GM19468 (cell line): ENCODE measurements at regions not wholly inside any gene's neighbourhood (a gene's known extent, or its start where the extent isn't known, plus 50 kb on each side); places are given as distances from the start of the nearest gene placed in this dataset.
"Not testable (repeated sequence)": the region's sequence is repeated elsewhere in the genome, so short reads cannot be mapped to it uniquely, and the experiment has no call there.

Source experiments
- ATAC-seq: cut with Tn5 transposase; IDR thresholded peaks from one replicate; pipeline ENCODE4 v1.9.1; 2021; ENCODE audit warnings: mild to moderate bottlenecking, moderate library complexity, moderate number of reproducible peaks; ENCODE audit not compliant: unreplicated experiment; ENCODE audit errors: extremely low read depth

DNA sequence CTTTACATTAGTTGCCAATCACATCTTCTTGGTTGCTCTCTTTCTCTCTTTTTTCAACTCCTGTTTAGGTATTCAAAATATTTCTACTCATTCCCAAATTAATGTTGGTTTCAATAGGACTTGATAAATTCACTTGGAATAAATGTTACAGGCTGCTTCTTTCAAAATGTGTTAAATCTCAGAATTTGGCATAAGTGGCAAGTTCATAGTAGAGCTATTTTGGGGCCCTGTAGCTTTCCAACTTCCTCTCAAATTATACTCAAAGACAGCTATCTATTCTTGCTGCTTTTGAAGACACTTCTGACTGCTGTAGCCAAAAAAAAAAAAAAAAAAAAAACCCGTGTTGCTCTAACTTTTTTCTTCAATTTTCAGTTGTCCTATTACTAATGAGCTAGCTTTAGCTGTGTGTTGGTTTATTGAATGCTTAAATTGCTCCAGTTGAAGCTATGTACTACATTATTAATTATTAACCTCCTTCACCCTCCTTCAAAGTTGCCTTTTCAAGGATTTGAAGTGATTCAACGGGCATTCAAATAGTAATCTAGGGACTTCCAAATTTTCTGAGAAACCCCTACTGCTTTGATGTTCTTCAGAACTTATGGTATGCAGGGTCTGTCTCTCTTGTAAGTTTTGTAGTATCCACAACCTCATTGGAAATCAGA lies 554.6 kb upstream of the FLRT2 start:
- no peak for ATAC-seq

DNA sequence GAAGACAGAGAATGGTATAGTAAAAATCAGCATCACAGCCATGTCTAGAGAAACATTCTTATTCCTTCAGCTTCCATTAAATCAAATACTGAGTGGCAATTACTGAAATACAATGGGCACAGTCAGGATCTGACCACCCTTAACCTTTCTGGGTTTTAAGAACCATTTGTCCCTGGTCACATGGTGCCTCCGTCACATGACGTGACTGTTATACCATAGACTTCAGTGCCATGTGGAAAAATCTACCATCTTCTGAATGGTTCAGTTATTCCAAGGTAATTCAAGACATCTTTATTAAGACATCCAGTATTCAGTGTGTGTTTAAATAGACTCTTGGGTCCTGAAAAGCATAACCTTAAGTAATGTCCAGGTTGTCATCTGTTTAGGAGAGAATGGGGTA lies 553.1 kb upstream of the FLRT2 start:
- no peak for ATAC-seq

- no peak for ATAC-seq
Observed at GRCh38 chr14:84987042-84987441, 542.9 kb upstream of the FLRT2 start.

DNA sequence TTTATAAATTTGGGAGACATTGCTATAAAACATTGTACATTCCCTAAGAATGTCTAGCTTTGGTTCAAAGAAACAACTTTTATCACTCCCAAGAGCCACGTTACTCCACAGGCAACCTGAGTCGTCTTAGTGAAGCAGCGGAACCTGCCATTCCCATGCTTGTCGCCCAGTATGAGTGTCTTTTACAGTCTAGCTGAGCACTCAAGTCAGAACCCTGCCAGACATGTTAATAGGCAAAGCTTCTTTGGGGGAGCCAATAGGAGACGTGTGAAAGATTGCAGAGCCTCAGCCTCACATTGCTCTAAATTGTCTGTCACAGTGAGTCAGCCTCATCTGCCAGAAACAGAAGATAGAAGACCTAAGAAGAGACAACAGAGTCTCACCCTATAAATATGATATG lies 541.6 kb upstream of the FLRT2 start:
- ATAC-seq, result no peak

DNA sequence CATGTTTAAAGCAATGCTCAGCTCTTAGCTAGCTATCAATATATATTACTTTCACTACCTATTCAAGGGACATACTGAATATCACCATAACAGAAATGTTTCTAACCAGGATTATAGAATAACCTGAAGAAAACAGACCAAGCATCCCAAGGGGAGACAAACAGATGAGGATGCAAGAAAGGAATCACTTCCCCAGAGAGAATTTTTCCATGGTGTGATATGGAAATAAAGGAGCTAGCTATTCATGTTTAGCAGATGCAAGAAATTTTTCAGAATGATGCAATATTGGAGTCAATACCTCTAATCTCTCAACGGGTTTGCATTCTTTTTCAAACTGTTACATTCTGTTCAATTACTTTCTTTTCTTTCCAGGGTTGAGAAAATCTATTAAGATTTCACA lies 538.9 kb upstream of the FLRT2 start:
- no peak for ATAC-seq

- no peak for ATAC-seq
Observed at GRCh38 chr14:84998216-84998615, 531.7 kb upstream of the FLRT2 start.

DNA sequence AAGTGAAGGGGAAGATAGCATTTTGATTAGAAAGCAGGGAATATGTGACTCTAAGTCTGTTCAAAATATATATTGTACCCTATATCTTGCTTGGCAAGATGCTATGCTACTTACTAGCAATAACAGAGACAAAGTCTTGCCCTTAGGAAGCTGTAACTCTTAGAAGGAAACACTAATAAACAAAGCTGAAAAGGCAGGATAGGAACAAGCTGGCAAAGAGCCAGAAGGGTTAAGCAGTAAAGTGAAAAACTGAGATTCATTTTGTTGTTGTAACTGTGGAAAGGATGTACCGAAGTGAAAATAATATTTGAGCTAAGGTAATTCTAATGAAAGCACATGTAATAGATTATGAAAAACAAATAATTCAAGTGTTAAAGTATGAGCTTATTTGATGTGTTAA lies 527.1 kb upstream of the FLRT2 start:
- no peak for ATAC-seq

DNA sequence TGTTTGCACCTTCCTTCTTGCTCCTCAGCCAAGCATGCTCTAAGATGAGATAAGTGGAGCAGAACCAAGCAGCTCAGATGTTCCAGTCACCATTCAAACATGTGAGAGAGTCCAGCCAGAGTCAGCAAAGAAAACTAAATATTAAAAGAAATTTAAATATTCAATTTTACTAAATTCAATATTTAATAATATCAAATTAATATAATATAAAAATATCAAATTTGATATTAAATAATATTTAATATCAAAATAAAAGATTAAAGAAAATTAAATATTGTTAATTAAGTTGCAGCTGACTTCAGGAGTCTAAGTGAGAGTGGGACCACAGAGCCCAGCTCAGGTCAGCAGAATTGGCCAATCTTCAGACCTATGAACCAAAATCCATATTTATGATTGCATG lies 526.1 kb upstream of the FLRT2 start:
- ATAC-seq, result no peak

- no peak for ATAC-seq
Observed at GRCh38 chr14:85009506-85009905, 520.4 kb upstream of the FLRT2 start.

DNA sequence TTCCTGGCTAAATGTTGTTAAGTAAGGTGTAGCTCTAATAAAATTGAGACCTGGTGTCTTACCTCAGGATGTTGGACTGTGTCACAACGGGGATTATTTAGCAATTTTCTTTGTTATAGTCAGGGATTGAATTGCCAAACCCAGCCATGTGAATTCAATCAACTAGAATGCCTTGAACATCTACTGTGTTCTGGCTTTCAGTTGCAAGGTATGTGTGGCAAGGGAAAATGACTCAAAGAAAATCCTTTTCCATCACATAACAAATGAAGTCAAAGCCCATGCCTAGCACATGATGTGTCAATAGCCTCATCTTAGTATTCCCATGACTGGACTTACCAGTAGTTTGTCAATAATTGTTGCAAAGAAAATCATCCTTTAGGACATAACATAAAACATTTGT lies 519.8 kb upstream of the FLRT2 start:
- no peak for ATAC-seq

GRCh38 chr14:85016496-85016895 lies 513.4 kb upstream of the FLRT2 start:
- no peak for ATAC-seq

DNA sequence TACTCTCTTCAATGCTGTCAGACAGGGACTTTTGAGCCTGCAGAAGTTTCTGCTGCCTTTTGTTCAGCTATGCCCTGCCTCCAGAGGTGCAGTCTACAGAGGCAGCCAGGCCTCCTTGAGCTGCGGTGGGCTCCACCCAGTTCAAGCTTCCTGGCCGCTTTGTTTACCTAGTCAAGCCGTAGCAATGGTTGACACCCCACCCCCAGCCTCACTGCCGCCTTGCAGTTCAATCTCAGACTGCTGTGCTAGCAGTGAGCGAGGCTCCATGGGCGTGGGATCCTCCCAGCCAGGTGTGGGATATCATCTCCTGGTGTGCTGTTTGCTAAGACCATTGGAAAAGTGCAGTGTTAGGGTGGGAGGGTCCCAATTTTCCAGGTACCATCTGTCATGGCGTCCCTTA lies 506.1 kb upstream of the FLRT2 start:
- not testable (repeated sequence) for ATAC-seq

GRCh38 chr14:85024931-85025330 lies 505.0 kb upstream of the FLRT2 start:
- no peak for ATAC-seq

DNA sequence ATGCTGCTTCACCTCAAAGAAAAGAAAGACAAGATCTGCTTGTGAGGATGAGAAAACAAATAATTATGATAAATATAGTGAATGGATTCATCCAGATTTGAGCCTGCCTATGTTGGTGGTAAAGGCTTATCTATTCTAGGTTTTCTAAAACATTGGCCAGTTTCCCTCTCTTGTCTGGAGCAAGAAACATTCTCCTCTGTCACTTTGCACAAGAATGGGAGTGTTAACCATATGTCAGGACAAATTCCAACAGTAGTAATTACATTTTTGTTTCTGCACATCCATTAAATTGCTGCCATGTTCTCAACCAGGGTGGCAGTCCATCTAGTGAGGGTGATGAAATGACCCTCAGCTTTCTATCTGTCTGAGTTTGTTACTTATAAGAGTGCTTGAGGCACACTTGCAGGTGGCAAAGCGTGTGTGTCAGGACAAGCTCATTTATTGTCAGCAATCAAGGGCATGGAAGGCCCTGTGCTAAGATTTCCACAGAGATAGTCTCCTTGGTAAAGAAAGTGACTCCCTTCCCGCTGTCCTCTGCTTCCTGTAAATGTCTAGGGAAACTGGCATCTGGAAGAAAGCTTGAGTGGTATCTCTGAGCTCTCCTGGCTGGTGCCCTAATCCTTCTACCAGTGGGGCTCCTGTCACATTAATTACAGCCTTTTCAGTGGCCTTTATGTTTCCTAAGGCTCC lies 502.1 kb upstream of the FLRT2 start:
- ATAC-seq, result no peak

GRCh38 chr14:85037411-85037810 lies 492.5 kb upstream of the FLRT2 start:
- ATAC-seq, result no peak

DNA sequence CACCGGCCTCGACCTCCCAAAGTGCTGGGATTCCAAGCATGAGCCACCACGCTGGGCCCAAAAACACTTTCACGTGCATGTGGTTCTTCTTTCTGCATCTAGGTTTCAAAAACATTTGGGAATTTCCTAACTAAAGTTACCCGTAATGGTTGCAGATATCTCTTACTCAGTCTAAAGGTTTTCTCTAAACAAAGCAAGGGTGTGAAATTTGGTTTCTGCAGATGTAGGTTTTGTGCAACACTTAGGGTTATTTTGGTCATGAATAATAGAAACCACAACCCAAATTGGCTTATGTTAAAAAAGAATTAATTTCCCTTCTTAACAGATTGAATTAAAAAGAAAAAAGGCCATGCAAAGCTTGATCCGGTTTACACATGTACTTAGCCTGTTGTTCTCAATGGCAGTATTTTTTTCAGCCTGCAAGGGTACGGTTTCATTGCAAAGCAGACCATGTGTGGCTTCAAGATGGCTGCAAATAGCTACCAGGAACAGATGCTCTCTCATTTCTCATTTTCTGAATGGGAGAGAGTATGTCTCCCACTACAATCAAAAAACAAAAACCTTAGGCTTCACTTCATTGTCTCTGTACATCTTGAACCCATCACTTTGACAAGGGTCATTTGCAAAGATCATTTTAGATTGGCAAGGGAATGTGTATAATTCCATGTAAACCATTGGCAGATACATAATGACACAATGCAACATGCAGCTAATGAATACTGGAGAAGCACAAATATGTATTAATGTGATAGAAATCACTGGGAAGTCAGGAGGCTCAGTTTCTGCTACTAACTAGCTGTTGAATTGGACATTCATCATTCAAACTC lies 491.2 kb upstream of the FLRT2 start:
- ATAC-seq, result no peak

GRCh38 chr14:85039353-85039626 lies 490.7 kb upstream of the FLRT2 start:
- ATAC-seq, result no peak

GRCh38 chr14:85040046-85040685 lies 489.8 kb upstream of the FLRT2 start:
- ATAC-seq, result no peak

DNA sequence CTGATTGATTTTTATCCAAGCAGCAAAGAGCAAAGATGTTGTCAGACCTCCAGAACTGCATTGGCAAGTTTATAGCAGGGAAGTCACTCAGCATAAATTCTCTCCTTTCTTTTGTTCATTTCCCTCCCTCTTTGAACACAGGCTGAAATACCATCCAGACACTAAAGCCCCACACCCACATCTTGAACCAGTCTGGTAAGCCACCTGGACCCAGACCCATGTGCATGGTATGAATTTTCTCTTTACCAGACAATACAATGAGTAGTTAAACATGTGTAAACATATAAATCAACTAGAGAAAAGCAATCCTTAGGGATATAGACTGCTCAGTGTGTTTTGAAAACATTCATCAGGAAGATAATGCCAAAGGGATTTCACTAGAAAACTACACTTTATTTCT lies 488.3 kb upstream of the FLRT2 start:
- no peak for ATAC-seq

GRCh38 chr14:85042301-85042700 lies 487.6 kb upstream of the FLRT2 start:
- ATAC-seq, result no peak

- ATAC-seq, result no peak
Observed at GRCh38 chr14:85050180-85050579, 479.8 kb upstream of the FLRT2 start.
